CMK (cell line): ENCODE measurements at regions not wholly inside any gene's neighbourhood (a gene's known extent, or its start where the extent isn't known, plus 50 kb on each side); places are given as distances from the start of the nearest gene placed in this dataset.

Experiments
- DNase-seq: peaks from one replicate; pipeline ENCODE4 v3.0.0-alpha.2; 2010; ENCODE audit warnings: low read depth

- no peak for DNase-seq
Measured at GRCh38 chr2:53445383-53446070, 322.1 kb upstream of the CHAC2 start.

- no peak for DNase-seq
Measured at GRCh38 chr2:53442783-53443182, 324.8 kb upstream of the CHAC2 start.

- DNase-seq, result no peak
Measured at GRCh38 chr2:53442093-53442492, 325.5 kb upstream of the CHAC2 start.

DNA sequence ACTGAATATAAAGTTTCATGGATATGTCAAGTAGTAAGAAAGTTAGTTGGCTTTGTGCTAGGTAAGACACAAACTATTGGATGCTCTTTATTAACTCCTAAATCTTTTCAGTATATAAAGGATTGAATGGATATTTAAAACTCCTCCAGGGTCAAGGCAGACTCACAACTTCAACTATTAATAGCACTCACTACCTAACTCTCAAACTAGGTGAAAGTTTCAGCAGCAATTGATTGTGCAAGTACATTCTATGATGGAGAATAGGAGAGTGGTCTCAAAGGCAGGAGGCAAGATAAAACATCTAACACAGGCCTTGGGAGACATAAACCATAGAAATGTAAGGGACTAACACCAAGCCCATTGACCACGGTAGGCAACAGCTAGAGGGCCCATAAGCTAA is 328.9 kb upstream of the CHAC2 start:
- DNase-seq, result no peak

DNA sequence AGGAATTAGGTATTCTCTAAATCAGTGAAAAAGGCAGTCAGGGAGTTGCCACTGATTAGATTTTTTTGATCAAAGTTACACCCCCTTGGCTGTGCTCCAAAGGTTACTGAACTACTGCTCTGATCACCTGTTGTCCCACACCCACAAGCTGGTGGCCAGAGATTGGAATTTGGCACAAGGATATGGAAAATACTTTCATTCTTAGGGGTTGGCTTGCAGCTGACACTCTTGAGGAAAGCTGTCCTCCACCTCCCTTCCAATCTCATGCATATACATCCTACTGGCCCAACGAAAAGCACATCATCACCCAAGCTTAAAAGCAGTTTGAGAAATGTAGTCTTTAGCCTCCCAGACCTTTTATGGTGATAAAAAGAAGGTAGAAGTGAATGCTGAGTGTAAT is 329.5 kb upstream of the CHAC2 start:
- DNase-seq, result no peak

GRCh38 chr2:53437371-53437770 is 330.2 kb upstream of the CHAC2 start:
- no peak for DNase-seq

- DNase-seq, result no peak
Measured at GRCh38 chr2:53436882-53437281, 330.7 kb upstream of the CHAC2 start.

DNA sequence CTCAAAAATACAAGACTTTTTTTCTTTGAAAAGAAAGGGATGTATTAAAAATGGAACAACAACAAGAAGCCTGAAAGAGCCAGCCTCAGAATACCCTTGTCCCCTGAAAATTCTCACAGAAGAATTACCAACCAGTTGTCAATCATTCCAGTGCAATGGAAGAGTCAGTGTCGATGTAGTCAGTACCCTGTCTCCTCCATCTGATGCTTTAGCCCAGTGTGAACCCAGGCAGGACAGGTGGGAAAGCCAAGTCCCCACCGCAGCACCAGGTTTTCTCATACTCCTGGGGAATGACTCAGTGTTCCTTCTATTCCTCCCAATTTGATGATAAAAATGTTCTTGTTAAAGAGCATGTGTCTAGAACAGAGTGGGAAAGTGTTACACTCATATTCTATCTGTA is 332.0 kb upstream of the CHAC2 start:
- no peak for DNase-seq

DNA sequence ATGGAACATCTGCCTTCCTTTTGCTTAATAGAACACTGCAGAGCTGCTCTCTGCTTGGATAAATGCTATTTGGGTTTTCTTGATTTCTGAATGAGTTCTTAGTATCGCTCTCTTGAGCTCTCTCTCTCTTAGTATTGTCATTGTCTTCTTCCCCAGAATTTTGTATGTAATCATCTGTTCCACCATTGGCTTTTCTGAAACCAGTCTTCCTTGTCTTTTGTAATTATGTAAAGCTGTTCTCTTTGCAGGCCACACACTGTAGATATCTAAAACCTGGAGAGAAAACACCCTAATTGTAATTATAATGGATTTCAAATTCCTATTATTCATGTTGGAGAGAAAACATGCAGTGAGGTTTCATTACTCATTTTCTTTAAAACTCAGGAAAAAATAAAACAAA is 333.1 kb upstream of the CHAC2 start:
- DNase-seq, result no peak

- no peak for DNase-seq
Measured at GRCh38 chr2:53432936-53433335, 334.7 kb upstream of the CHAC2 start.

- no peak for DNase-seq
Measured at GRCh38 chr2:53429901-53430300, 337.7 kb upstream of the CHAC2 start.

GRCh38 chr2:53424902-53425301 is 342.7 kb upstream of the CHAC2 start:
- DNase-seq, result no peak

DNA sequence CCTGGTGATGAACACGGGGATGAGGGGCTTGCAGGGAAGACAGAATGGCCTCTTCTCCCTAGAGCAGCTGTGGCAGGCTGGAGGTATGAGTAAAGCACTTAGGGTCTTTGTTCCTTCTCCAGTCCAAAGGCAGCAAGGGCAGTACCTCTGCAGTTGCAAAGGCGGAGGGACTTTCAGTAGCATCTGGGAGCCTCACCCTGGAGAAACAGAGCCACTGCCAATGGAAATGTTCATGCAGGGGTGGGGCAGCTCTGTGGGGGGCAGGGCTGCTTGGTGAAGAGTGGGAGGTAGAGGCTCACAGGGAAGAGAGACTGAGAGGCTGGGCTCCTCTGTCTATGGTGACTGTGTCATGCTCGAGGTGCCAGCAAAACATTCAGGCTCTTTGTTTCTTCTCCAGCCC is 344.1 kb upstream of the CHAC2 start:
- DNase-seq, result no peak

DNA sequence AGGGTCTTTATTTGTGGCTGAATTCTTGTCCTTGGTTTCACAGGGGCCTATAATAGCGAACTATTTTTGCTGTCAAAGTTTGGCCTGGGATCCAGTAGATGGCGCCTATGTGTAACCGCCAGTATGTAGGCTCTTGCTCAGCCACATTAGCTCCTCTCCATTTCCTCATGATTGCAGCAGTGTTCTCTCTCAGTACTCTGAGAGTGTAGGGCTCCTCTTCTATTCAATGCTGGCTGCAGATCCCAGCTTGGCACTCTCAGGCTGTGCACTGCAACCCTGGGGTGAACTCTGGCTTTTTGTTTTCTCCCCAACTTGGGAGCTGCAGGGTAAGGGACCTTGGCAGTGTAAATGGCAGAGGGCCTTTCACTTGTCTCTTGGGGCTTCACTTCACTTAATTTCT is 344.6 kb upstream of the CHAC2 start:
- DNase-seq, result no peak

- no peak for DNase-seq
Measured at GRCh38 chr2:53417385-53417784, 350.2 kb upstream of the CHAC2 start.

DNA sequence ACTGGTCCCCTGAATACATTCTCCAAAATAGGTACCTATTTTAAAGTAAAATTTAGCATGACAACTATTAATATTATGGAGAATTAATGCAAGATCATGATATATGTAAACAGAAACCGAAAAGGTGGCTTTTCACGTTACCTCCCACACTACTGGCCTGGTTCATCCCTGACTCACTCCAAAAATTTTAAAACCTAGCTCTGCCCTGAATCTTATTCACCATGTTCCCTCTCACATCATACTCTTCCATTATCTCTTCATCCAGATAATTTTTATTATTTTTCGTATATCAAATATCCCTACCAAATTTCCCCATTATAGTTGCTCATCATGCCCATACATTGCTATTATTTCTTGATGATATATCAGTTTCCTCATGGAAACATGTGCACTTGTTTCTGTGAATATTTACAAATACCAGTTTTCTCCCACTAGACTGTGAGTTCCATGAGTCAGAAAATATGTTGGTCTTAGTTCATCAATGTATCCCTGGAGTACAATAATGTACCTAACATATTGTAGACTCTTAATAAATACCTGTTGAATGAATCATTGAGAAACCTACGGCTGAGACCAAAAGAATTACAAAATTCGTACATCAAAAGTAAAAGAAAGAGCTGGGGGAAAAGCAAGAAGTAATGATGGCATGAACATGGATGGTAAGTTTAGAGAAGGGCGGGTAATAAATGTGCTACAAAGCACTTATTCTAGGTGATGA is 360.1 kb upstream of the CHAC2 start:
- DNase-seq, result no peak

DNA sequence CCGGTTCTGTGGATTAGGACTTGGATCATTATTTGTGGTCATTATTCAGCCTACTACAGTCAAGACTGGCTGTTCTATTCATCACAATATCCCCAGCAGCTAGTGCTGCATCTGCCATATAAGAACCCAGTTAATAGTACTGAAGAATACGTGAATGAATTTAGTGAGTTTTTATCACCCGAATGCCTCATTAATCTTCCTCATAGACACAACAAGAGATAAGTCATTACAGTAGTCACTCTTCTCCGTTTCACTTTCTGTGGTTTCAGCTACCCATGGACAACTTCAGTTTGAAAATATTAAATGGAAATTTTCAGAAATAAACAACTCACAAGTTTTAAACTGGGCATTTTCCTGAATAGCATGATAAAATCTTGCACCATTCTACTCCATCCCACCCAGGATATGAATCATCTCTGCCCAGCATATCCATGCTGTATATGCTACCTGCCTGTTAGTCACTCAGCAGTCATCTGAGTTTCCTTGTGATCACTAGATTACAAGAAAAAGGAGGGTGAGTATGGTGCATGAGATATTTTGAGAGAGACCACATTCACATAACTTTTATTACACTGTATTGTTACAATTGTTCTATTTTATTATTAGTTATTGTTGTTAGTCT is 363.7 kb upstream of the CHAC2 start:
- DNase-seq, result no peak

DNA sequence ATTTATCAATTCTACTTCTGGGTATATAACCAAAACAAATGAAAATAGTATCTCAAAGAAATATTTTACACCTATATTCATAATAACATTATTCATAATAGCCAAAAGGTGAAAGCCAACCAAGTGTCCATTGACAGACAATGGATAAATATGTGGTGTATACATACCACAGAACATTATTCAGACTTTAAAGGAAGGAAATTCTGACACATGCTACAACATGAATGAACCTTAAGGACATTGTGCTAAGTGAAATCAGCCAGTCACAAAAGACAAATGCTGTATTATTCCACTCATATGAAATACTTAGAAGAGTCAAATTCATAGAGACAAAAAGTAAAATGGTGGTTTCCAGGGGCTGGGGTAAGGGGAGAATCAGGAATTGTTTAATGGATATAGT is 370.5 kb upstream of the CHAC2 start:
- no peak for DNase-seq

DNA sequence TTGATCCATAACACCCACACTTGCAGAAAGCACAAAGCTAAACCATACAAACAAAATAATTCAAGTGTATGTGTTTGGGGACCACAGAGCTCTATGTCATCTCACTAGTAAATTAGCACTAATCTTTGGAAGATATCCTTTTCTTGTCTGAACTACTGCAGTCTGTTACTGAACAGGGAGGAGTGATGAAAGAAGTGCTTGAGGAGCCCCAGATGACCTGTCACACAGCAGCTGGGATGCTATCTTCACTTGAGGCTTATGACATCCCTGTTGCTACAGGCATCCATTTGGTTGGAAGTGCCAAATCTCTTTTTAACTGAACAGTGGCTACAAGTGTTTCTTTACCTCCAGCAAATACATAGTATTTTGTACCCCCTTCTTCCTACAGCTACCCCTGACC is 386.3 kb upstream of the CHAC2 start:
- no peak for DNase-seq

GRCh38 chr2:53379547-53379946 is 388.1 kb upstream of the CHAC2 start:
- DNase-seq, result no peak

GRCh38 chr2:53378791-53379190 is 388.8 kb upstream of the CHAC2 start:
- DNase-seq, result no peak

DNA sequence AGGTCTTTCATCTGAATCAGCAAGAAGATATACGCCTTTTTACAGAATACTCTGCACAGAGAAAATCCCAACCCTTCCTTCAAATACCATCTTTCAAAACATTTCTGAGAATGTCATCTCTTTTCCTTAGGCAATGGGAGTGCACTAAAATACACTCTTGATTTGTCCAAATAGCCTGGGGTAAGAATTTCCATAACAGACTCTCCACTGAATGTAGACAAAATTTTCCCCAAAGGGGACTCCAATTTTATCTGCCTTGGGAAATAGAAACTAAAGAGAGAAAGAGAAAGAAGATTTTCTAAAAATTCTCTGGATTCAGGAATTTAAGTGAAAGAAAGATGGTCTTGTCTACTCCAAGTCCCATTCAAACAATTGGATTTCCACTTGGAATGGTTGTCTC is 394.5 kb upstream of the CHAC2 start:
- no peak for DNase-seq

DNA sequence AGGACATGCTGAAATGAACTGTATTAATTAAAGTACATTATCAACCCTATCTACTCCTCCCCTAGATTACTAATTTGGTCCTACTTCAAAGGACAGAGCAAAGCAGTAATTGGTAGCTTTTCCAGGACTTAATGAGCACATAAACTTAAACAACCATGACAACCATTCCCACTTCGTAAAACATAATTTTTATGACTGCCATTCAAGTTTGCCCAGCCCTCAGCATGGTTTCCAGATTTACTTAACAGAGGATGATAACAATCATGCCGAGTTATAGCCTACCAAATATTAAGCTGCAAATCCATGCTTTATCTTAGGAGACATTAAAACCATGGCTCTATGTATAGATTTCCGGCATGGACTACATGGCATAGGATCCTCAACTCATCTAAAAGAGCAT is 401.1 kb upstream of the CHAC2 start:
- no peak for DNase-seq

DNA sequence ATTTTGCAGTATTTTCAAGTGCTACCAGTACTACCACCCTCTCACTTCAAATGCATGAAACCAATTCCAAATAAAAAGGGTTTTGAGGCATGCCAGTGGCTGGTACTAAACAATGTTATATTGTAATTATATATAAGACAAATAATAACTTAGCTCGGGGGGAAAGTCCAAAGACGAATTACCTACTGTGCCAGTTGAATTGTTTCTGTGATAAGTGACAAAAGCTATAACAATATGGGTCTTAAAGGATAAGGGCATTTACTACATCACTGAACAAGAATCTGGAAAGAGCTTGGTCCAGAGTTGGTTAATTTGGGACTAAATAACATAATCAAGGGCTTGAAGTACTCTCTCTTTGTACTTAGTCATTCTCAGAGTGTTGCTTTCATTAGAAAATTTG is 404.7 kb upstream of the CHAC2 start:
- DNase-seq, result no peak
